ENCODE measurements at regions not wholly inside any gene's neighbourhood (a gene's known extent, or its start where the extent isn't known, plus 50 kb on each side); places are given as distances from the start of the nearest gene placed in this dataset.

DNA sequence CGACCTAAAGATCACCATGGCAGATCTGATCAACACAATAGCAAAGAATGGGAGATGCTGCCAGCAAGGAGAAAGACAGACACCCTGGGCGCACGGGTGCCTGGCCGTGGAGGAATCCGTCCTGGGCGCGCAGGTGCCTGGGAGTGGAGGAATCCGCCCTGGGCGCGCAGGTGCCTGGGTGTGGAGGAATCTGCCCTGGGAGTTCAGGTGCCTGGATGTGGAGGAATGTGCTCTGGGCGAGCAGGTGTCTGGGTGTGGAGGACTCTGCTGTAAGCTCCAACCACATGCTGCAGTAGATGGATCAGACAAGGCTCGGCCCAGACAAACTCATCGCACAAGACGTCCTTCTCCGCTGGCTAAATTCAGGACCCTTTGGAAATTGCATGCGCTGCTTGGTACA is 346.3 kb upstream of the ADARB2 start:
- H3K9me3 Mint-ChIP-seq, result no peaks in the 10 kb centered on the region
- no peaks in the 10 kb centered on the region for H3K36me3 Mint-ChIP-seq
- H3K27ac ChIP-seq, result no peak overlapping the region
- H3K9ac ChIP-seq, result no peak overlapping the region
- no peak overlapping the region for H3K4me3 ChIP-seq
- TF ChIP-seq EZH2phosphoT487 (IDR thresholded peaks at IDR 0.05) (no peak), EZH2 (IDR thresholded peaks at IDR 0.05) (no peak)
- TF ChIP-seq, protein P1, sequence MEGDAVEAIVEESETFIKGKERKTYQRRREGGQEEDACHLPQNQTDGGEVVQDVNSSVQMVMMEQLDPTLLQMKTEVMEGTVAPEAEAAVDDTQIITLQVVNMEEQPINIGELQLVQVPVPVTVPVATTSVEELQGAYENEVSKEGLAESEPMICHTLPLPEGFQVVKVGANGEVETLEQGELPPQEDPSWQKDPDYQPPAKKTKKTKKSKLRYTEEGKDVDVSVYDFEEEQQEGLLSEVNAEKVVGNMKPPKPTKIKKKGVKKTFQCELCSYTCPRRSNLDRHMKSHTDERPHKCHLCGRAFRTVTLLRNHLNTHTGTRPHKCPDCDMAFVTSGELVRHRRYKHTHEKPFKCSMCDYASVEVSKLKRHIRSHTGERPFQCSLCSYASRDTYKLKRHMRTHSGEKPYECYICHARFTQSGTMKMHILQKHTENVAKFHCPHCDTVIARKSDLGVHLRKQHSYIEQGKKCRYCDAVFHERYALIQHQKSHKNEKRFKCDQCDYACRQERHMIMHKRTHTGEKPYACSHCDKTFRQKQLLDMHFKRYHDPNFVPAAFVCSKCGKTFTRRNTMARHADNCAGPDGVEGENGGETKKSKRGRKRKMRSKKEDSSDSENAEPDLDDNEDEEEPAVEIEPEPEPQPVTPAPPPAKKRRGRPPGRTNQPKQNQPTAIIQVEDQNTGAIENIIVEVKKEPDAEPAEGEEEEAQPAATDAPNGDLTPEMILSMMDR (IDR thresholded peaks at IDR 0.05), result no peak
- H3K4me1 Mint-ChIP-seq, result peaks cover 6% of the 10 kb centered on the region
- no peak overlapping the region for H3K4me2 ChIP-seq
- DNase-seq (ENCODE audit: low spot score), result no peak
- no peaks in the 10 kb centered on the region for H3K27me3 ChIP-seq
- H3K27ac Mint-ChIP-seq, result no peak overlapping the region
- H3K9me3 ChIP-seq (ENCODE audit: low read depth), result no peaks in the 10 kb centered on the region
- no peaks in the 10 kb centered on the region for H3F3A ChIP-seq (ENCODE audit: low read depth)
- no peak overlapping the region for H3K4me3 Mint-ChIP-seq
- no peaks in the 10 kb centered on the region for H3K79me2 ChIP-seq (ENCODE audit: low read depth)
- no peaks in the 10 kb centered on the region for H3K36me3 ChIP-seq
- H3K27me3 Mint-ChIP-seq (ENCODE audit: insufficient read depth, low read depth), result peaks cover 2% of the 10 kb centered on the region
- H4K20me1 ChIP-seq (ENCODE audit: low read depth), result no peaks in the 10 kb centered on the region
- no peak overlapping the region for H2AFZ ChIP-seq (replicated peaks)
- peaks cover 5% of the 10 kb centered on the region for H3K4me1 ChIP-seq

DNA sequence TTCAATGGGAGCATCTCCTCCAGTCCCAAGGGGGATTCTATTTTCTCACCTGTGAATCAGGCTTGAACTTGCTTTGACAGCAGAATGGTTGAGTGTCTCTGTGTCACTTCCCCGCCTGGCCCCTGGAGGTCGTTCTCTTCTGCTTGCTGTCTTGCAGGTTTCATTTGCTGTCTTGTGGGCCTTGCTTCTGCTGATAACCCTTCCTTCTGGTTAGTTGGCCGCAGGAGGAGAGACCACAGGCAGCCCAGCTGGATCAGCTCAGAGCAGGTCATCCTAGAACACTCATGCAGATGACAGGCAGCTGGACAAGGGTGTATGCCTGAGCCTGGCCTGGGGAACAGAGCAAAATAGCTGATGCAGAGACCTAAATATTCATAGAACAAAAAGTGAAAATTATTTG is 344.2 kb upstream of the ADARB2 start:
- Mint-ChIP-seq H3K9me3 (no peaks in the 10 kb centered on the region), H3K4me3 (no peak overlapping the region), H3K27me3 (ENCODE audit: insufficient read depth, low read depth) (peaks cover 2% of the 10 kb centered on the region), H3K36me3 (no peaks in the 10 kb centered on the region), H3K27ac (no peak overlapping the region), H3K4me1 (peaks cover 6% of the 10 kb centered on the region)
- Histone ChIP-seq H3K36me3 (no peaks in the 10 kb centered on the region), H3F3A (ENCODE audit: low read depth) (no peaks in the 10 kb centered on the region), H3K27ac (no peak overlapping the region), H2AFZ (replicated peaks) (peak overlapping the region; percentile 79), H3K4me2 (no peak overlapping the region), H3K79me2 (ENCODE audit: low read depth) (no peaks in the 10 kb centered on the region), H3K27me3 (no peaks in the 10 kb centered on the region), H4K20me1 (ENCODE audit: low read depth) (no peaks in the 10 kb centered on the region), H3K9ac (no peak overlapping the region), H3K9me3 (ENCODE audit: low read depth) (no peaks in the 10 kb centered on the region), H3K4me3 (no peak overlapping the region), H3K4me1 (peaks cover 5% of the 10 kb centered on the region)
- no peak for TF ChIP-seq EZH2phosphoT487 (IDR thresholded peaks at IDR 0.05)
- TF ChIP-seq, protein P1 (IDR thresholded peaks at IDR 0.05), result peak; percentile 53
- DNase-seq (ENCODE audit: low spot score), result peak; percentile 39

DNA sequence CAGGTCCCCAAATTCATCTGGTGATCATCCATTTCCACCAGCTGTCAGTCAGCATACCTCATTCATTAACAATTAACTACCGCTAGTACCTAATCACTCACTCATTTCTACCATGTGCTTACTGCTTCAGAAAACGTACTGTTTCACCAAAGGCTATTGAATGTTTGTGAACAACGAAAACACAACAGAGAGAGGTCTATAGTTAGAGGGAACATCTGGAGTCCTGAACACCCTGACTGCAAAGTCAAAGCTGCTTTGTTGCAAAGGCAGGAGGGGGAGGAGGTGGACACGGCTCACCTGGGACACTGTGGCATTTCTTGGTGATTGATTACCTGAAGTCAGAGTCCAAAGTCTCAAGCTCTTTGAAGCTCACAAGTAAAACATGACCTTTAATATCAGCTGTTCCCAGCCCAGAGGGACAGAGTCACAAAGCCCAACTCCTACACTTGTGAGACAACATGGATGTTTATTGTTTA is 342.3 kb upstream of the ADARB2 start:
- Histone ChIP-seq H3K4me2 (no peak overlapping the region), H4K20me1 (ENCODE audit: low read depth) (no peaks in the 10 kb centered on the region), H3F3A (ENCODE audit: low read depth) (no peaks in the 10 kb centered on the region), H3K9ac (no peak overlapping the region), H2AFZ (replicated peaks) (no peak overlapping the region), H3K27me3 (no peaks in the 10 kb centered on the region), H3K4me1 (no peaks in the 10 kb centered on the region), H3K9me3 (ENCODE audit: low read depth) (no peaks in the 10 kb centered on the region), H3K27ac (no peak overlapping the region), H3K36me3 (no peaks in the 10 kb centered on the region), H3K4me3 (no peak overlapping the region), H3K79me2 (ENCODE audit: low read depth) (no peaks in the 10 kb centered on the region)
- H3K9me3 Mint-ChIP-seq, result no peaks in the 10 kb centered on the region
- TF ChIP-seq, protein P1 (IDR thresholded peaks at IDR 0.05), result no peak
- TF ChIP-seq EZH2phosphoT487 (IDR thresholded peaks at IDR 0.05) (no peak), EZH2 (IDR thresholded peaks at IDR 0.05) (no peak)
- no peak for DNase-seq (ENCODE audit: low spot score)
- H3K36me3 Mint-ChIP-seq, result no peaks in the 10 kb centered on the region
- H3K27ac Mint-ChIP-seq, result no peak overlapping the region
- no peak overlapping the region for H3K4me3 Mint-ChIP-seq
- no peaks in the 10 kb centered on the region for H3K4me1 Mint-ChIP-seq
- peaks cover 2% of the 10 kb centered on the region for H3K27me3 Mint-ChIP-seq (ENCODE audit: insufficient read depth, low read depth)
